SK-N-SH (cell line): ENCODE measurements at regions not wholly inside any gene's neighbourhood (a gene's known extent, or its start where the extent isn't known, plus 50 kb on each side); places are given as distances from the start of the nearest gene placed in this dataset.

ENCODE experiments used
- CTCF ChIA-PET: fragments of 300-600, 350-600 bp; formaldehyde crosslinking; extraction: SDS; loops from one replicate; lab custom pipeline; 2021; lab: Yijun Ruan, JAX
- POLR2A ChIA-PET: fragments of 350-600 bp; sonication (Branson Sonifier 250); formaldehyde crosslinking; extraction: SDS; loops from one replicate; lab custom pipeline; 2020; ENCODE audit warnings: antibody characterized with exemption, inconsistent platforms; lab: Yijun Ruan, JAX
- DNase-seq: peaks from one replicate; pipeline ENCODE4 v3.0.0; 2012
- H2AFZ ChIP-seq: fragments of 200-600 bp; sonication (generic); 2 replicates; pipeline ENCODE4 v1.8.1; 2016; ENCODE audit warnings: antibody characterized with exemption, mild to moderate bottlenecking, low read depth
- H3F3A ChIP-seq: fragments of 200-600 bp; sonication (generic); replicated peaks from 2 replicates; pipeline ENCODE3; 2016; ENCODE audit warnings: antibody characterized with exemption, mild to moderate bottlenecking; ENCODE audit not compliant: insufficient read depth
- H3K27ac ChIP-seq, 2 experiments: fragments of 200-500 bp in 1 of 2; fragments of 200-600 bp in 1 of 2; sonication (Bioruptor generic) in 1 of 2; sonication (generic), shearing (Covaris generic) in 1 of 2; 2 replicates each; pipeline versions ENCODE4 v1.5.1 to v1.6.1; 2014 to 2016; ENCODE audit warnings: low read depth in 2 of 2, inconsistent platforms in 1 of 2, low read length in 1 of 2, mild to moderate bottlenecking in 1 of 2, mixed read lengths in 1 of 2
- H3K27me3 ChIP-seq: fragments of 200-600 bp; sonication (generic), shearing (Covaris generic); 2 replicates; pipeline ENCODE4 v1.6.1; 2016; ENCODE audit warnings: mixed run types; ENCODE audit not compliant: insufficient read depth
- H3K36me3 ChIP-seq, 2 experiments: fragments of 200-500 bp in 1 of 2; fragments of 200-600 bp in 1 of 2; sonication (Bioruptor generic) in 1 of 2; sonication (generic) in 1 of 2; replicated peaks in 1 of 2; 2 replicates each; pipeline versions ENCODE3 to v1.5.1; 2014 to 2016; ENCODE audit warnings: low read length in 1 of 2, mild to moderate bottlenecking in 1 of 2; ENCODE audit not compliant: insufficient read depth in 2 of 2, control insufficient read depth in 1 of 2
- H3K4me1 ChIP-seq, 2 experiments: fragments of 200-500 bp in 1 of 2; fragments of 200-600 bp in 1 of 2; sonication (Bioruptor generic) in 1 of 2; sonication (generic), shearing (Covaris generic) in 1 of 2; 2 replicates each; pipeline versions ENCODE4 v1.5.1 to v1.6.1; 2014 to 2016; ENCODE audit warnings: low read depth in 1 of 2, low read length in 1 of 2, mixed run types in 1 of 2; ENCODE audit not compliant: insufficient read depth in 2 of 2, control insufficient read depth in 1 of 2
- H3K4me2 ChIP-seq: fragments of 200-600 bp; sonication (generic), shearing (Covaris generic); 2 replicates; pipeline ENCODE4 v1.6.1; 2017; ENCODE audit warnings: mixed run types
- H3K4me3 ChIP-seq, 2 experiments: fragments of 200-500 bp in 1 of 2; fragments of 200-600 bp in 1 of 2; sonication (Bioruptor generic) in 1 of 2; sonication (generic), shearing (Covaris generic) in 1 of 2; 2 replicates each; pipeline versions ENCODE4 v1.5.1 to v1.8.1; 2014 to 2016; ENCODE audit warnings: low read depth in 2 of 2, inconsistent platforms in 1 of 2, low read length in 1 of 2, mild to moderate bottlenecking in 1 of 2, mixed read lengths in 1 of 2, moderate library complexity in 1 of 2
- H3K79me2 ChIP-seq: fragments of 200-600 bp; sonication (generic); 2 replicates; pipeline ENCODE4 v1.8.1; 2017; ENCODE audit warnings: mild to moderate bottlenecking; ENCODE audit not compliant: insufficient read depth
- H3K9ac ChIP-seq: fragments of 200-600 bp; sonication (generic); 2 replicates; pipeline ENCODE4 v1.6.1; 2017; ENCODE audit warnings: mixed run types
- H3K9me2 ChIP-seq: fragments of 200-600 bp; sonication (generic); 2 replicates; pipeline ENCODE4 v1.6.1; 2017; ENCODE audit warnings: mixed run types
- H3K9me3 ChIP-seq: fragments of 200-600 bp; sonication (generic); 2 replicates; pipeline ENCODE4 v1.6.1; 2017; ENCODE audit warnings: mixed run types, mild to moderate bottlenecking, moderate library complexity
- H4K20me1 ChIP-seq: fragments of 200-600 bp; sonication (generic); 2 replicates; pipeline ENCODE4 v1.6.1; 2017; ENCODE audit warnings: mild to moderate bottlenecking, mixed run types; ENCODE audit not compliant: insufficient read depth
- ELF1 ChIP-seq: IDR thresholded peaks from 2 replicates; pipeline ENCODE4 v1.4.0; 2012
- FOSL2 ChIP-seq: IDR thresholded peaks from 2 replicates; pipeline ENCODE4 v1.4.0; 2012; ENCODE audit warnings: low read depth, mild to moderate bottlenecking, moderate library complexity, borderline replicate concordance
- FOXJ3 ChIP-seq: sonication (generic); formaldehyde crosslinking; IDR thresholded peaks from 2 replicates; pipeline ENCODE4 v1.5.1; 2020; ENCODE audit warnings: mild to moderate bottlenecking, missing genetic modification reagents
- FOXM1 ChIP-seq: IDR thresholded peaks from 2 replicates; pipeline ENCODE4 v1.4.0; 2012; ENCODE audit warnings: low read depth, mild to moderate bottlenecking
- IRF3 ChIP-seq: fragments of 150-350 bp; IDR thresholded peaks from 2 replicates; pipeline ENCODE4 v1.6.1; 2016; ENCODE audit warnings: mild to moderate bottlenecking, low read depth, low read length
- MEF2A ChIP-seq: IDR thresholded peaks from 2 replicates; pipeline ENCODE4 v1.4.0; 2012; ENCODE audit warnings: low read depth, borderline replicate concordance
- NFIC ChIP-seq: IDR thresholded peaks from 2 replicates; pipeline ENCODE4 v1.4.0; 2012; ENCODE audit warnings: borderline replicate concordance
- NRF1 ChIP-seq: IDR thresholded peaks from 2 replicates; pipeline ENCODE4 v1.6.1; 2012; ENCODE audit warnings: low read depth, mild to moderate bottlenecking, low read length
- REST ChIP-seq: IDR thresholded peaks from 2 replicates; pipeline ENCODE4 v1.6.1; 2012; ENCODE audit warnings: mild to moderate bottlenecking, low read depth, low read length, moderate library complexity
- RXRA ChIP-seq: IDR thresholded peaks from 2 replicates; pipeline ENCODE4 v1.4.0; 2012; ENCODE audit warnings: low read depth, mild to moderate bottlenecking, borderline replicate concordance
- SIN3A ChIP-seq: IDR thresholded peaks from 2 replicates; pipeline ENCODE4 v1.6.1; 2012; ENCODE audit warnings: low read depth, mild to moderate bottlenecking, low read length, moderate library complexity, borderline replicate concordance
- SMC3 ChIP-seq: IDR thresholded peaks from 2 replicates; pipeline ENCODE4 v1.6.1; 2012; ENCODE audit warnings: low read depth, low read length, improper control_type of control experiment
- TEAD4 ChIP-seq: IDR thresholded peaks from 2 replicates; pipeline ENCODE4 v1.4.0; 2012; ENCODE audit warnings: mild to moderate bottlenecking, borderline replicate concordance; ENCODE audit not compliant: insufficient read depth
- USF1 ChIP-seq: IDR thresholded peaks from 2 replicates; pipeline ENCODE4 v1.4.0; 2012; ENCODE audit warnings: low read depth, borderline replicate concordance
- USF2 ChIP-seq: fragments of 150-350 bp; IDR thresholded peaks from 2 replicates; pipeline ENCODE4 v1.6.1; 2017; ENCODE audit warnings: antibody characterized with exemption, low read length, low read depth, borderline replicate concordance
- ZBTB33 ChIP-seq: IDR thresholded peaks from 2 replicates; pipeline ENCODE4 v1.4.0; 2012; ENCODE audit warnings: low read depth, borderline replicate concordance
- WGBS: methylation state at CpG from one replicate; pipeline ENCODE4 v1.1.6; 2017; ENCODE audit warnings: low lambda C conversion rate; 5-methylcytosine and 5-hydroxymethylcytosine counted together

GRCh38 chr18:40883271-40883670, 1071.8 kb upstream of the PIK3C3 start:
- Histone ChIP-seq H3K27me3 (no peaks in the 10 kb centered on the region), H3K36me3 (no peaks in the 10 kb centered on the region), H3K4me2 (no peak overlapping the region), H3F3A (no peaks in the 10 kb centered on the region), H3K9me3 (no peaks in the 10 kb centered on the region), H3K4me3 (no peak overlapping the region), H3K79me2 (no peaks in the 10 kb centered on the region), H3K4me1 (peaks cover 2 to 3% of the 10 kb centered on the region in 2 experiments; a peak in 3 of 4 replicates), H3K27ac (no peak overlapping the region; a peak in 1 of 4 replicates), H2AFZ (no peak overlapping the region), H4K20me1 (no peaks in the 10 kb centered on the region), H3K9me2 (no peaks in the 10 kb centered on the region), H3K9ac (no peak overlapping the region)
- DNase-seq = no peak
- POLR2A ChIA-PET = no interaction called here
- TF ChIP-seq ELF1 = no peak
- no peak for TF ChIP-seq IRF3
- CTCF ChIA-PET = no interaction called here
- 99% methylated on average over 4 of the region's 4 CpGs for WGBS

GRCh38 chr18:40882468-40882867, 1072.6 kb upstream of the PIK3C3 start:
- no peak overlapping the region for H2AFZ ChIP-seq
- H3K9me2 ChIP-seq = no peaks in the 10 kb centered on the region
- H3K27ac ChIP-seq = no peak overlapping the region
- POLR2A ChIA-PET = no interaction called here
- WGBS = 79% methylated on average over 8 of the region's 11 CpGs
- H3K4me3 ChIP-seq = no peak overlapping the region
- H3K4me2 ChIP-seq = no peak overlapping the region
- H3K27me3 ChIP-seq = no peaks in the 10 kb centered on the region
- no peak for DNase-seq
- no peaks in the 10 kb centered on the region for H4K20me1 ChIP-seq
- TF ChIP-seq FOSL2 = no peak
- no peak for TF ChIP-seq RXRA
- TF ChIP-seq USF1 = no peak
- TF ChIP-seq FOXJ3 (CRISPR knock-in tag) = no peak
- no peak for TF ChIP-seq ZBTB33
- no peak for TF ChIP-seq USF2
- TF ChIP-seq TEAD4 = no peak
- TF ChIP-seq REST = no peak
- TF ChIP-seq FOXM1 = no peak
- no peak for TF ChIP-seq SIN3A
- no peak for TF ChIP-seq SMC3
- TF ChIP-seq MEF2A = no peak
- no peak for TF ChIP-seq NFIC
- no peak for TF ChIP-seq NRF1
- TF ChIP-seq, all 33 proteins: peak for 0
- Histone ChIP-seq H3K9me3 (no peaks in the 10 kb centered on the region), H3K9ac (no peak overlapping the region), H3F3A (peaks cover 2% of the 10 kb centered on the region), H3K4me1 (peaks cover 2 to 3% of the 10 kb centered on the region in 2 experiments; a peak in 2 of 4 replicates), H3K79me2 (no peaks in the 10 kb centered on the region), H3K36me3 (no peaks in the 10 kb centered on the region)
- CTCF ChIA-PET = no interaction called here
